Tibial nerve (tissue), 4 donors: ENCODE measurements at regions not wholly inside any gene's neighbourhood (a gene's known extent, or its start where the extent isn't known, plus 50 kb on each side); places are given as distances from the start of the nearest gene placed in this dataset.

Source experiments
- CTCF ChIP-seq, 5 experiments: fragments of 200-600 bp in 3 of 5; fragments of 450-650 bp in 2 of 5; sonication (generic) in 3 of 5; IDR thresholded peaks; one replicate each; pipeline ENCODE4 v1.5.1; 2016 to 2019; ENCODE audit warnings: antibody characterized with exemption in 5 of 5, mild to moderate bottlenecking in 3 of 5, moderate library complexity in 2 of 5
- EP300 ChIP-seq, 2 donors: sonication (generic); formaldehyde crosslinking; IDR thresholded peaks; one replicate each; pipeline ENCODE4 v1.6.1; 2017; ENCODE audit warnings: antibody characterized with exemption in 2 of 2, mild to moderate bottlenecking in 1 of 2
- POLR2A ChIP-seq, 2 donors: fragments of 450-650 bp; IDR thresholded peaks; one replicate each; pipeline ENCODE4 v1.6.1; 2017; ENCODE audit warnings: antibody characterized with exemption in 2 of 2, mild to moderate bottlenecking in 2 of 2, moderate library complexity in 2 of 2

GRCh38 chr9:86682240-86682639 lies 265.1 kb downstream of the GAS1 start:
- TF ChIP-seq CTCF (IDR thresholded peaks at IDR 0.05) (no peak), EP300 (IDR thresholded peaks at IDR 0.05) (no peak), POLR2A (IDR thresholded peaks at IDR 0.05) (no peak)
